ENCODE measurements at regions not wholly inside any gene's neighbourhood (a gene's known extent, or its start where the extent isn't known, plus 50 kb on each side); places are given as distances from the start of the nearest gene placed in this dataset.
A peak's percentile ranks its signal among the peaks of the same experiment; 100 is the strongest.
"Not testable (repeated sequence)": the region's sequence is repeated elsewhere in the genome, so short reads cannot be mapped to it uniquely, and the experiment has no call there.

- Mint-ChIP-seq H3K9me3 (peaks cover 2% of the 10 kb centered on the region), H3K27ac (no peak overlapping the region), H3K4me1 (no peaks in the 10 kb centered on the region), H3K4me3 (no peak overlapping the region), H3K36me3 (peaks cover 4% of the 10 kb centered on the region), H3K27me3 (peaks cover 9% of the 10 kb centered on the region)
- CTCF ChIA-PET = no interaction called here
- no peak for DNase-seq
Observed at GRCh38 chr2:12543978-12544558, 172.7 kb upstream of the TRIB2 start.

- DNase-seq = no peak
- CTCF ChIA-PET = interaction anchor here (0.9 kb wide), 1 partner anchor 9 kb away, joined by 3 read pairs; no protein-coding TSS in a partner anchor
- Mint-ChIP-seq H3K4me3 (no peak overlapping the region), H3K36me3 (peaks cover 6% of the 10 kb centered on the region), H3K27ac (no peak overlapping the region), H3K4me1 (no peaks in the 10 kb centered on the region), H3K27me3 (peaks cover 9% of the 10 kb centered on the region), H3K9me3 (peaks cover 8% of the 10 kb centered on the region)
Observed at GRCh38 chr2:12547566-12548170, 169.1 kb upstream of the TRIB2 start.

GRCh38 chr2:12548906-12549305 lies 167.8 kb upstream of the TRIB2 start:
- H3K4me1 Mint-ChIP-seq = no peaks in the 10 kb centered on the region
- no peak for DNase-seq
- H3K27ac Mint-ChIP-seq = no peak overlapping the region
- H3K27me3 Mint-ChIP-seq = peaks cover 9% of the 10 kb centered on the region
- H3K4me3 Mint-ChIP-seq = no peak overlapping the region
- CTCF ChIA-PET = interaction anchor here (0.7 to 1.7 kb wide), 4 partner anchors 9 to 15 kb away, joined by 3 to 4 read pairs (median 4); no protein-coding TSS in a partner anchor
- H3K36me3 Mint-ChIP-seq = peaks cover 6% of the 10 kb centered on the region
- peaks cover 8% of the 10 kb centered on the region for H3K9me3 Mint-ChIP-seq

- CTCF ChIA-PET = interaction anchor here (0.7 to 1.7 kb wide), 5 partner anchors 9 to 381 kb away, joined by 3 to 4 read pairs (median 3); no protein-coding TSS in a partner anchor
- no peak overlapping the region for H3K4me3 Mint-ChIP-seq
- H3K9me3 Mint-ChIP-seq = peaks cover 6% of the 10 kb centered on the region
- peaks cover 6% of the 10 kb centered on the region for H3K4me1 Mint-ChIP-seq
- peaks cover 4% of the 10 kb centered on the region for H3K36me3 Mint-ChIP-seq
- DNase-seq = no peak
- no peak overlapping the region for H3K27ac Mint-ChIP-seq
- H3K27me3 Mint-ChIP-seq = peaks cover 9% of the 10 kb centered on the region
Observed at GRCh38 chr2:12549641-12550040, 167.1 kb upstream of the TRIB2 start.

- Mint-ChIP-seq H3K9me3 (peaks cover 6% of the 10 kb centered on the region), H3K27me3 (peaks cover 5% of the 10 kb centered on the region), H3K4me3 (no peak overlapping the region), H3K4me1 (peaks cover 30% of the 10 kb centered on the region), H3K36me3 (peaks cover 2% of the 10 kb centered on the region), H3K27ac (no peak overlapping the region)
- DNase-seq = no peak
- CTCF ChIA-PET = no interaction called here
Observed at GRCh38 chr2:12552092-12552491, 164.6 kb upstream of the TRIB2 start.

GRCh38 chr2:12554224-12555011 lies 162.3 kb upstream of the TRIB2 start:
- Mint-ChIP-seq H3K27ac (peak overlapping the region; percentile 22), H3K9me3 (peaks cover 6% of the 10 kb centered on the region), H3K27me3 (no peaks in the 10 kb centered on the region), H3K4me3 (no peak overlapping the region), H3K36me3 (peaks cover 2% of the 10 kb centered on the region), H3K4me1 (peaks cover 30% of the 10 kb centered on the region)
- CTCF ChIA-PET = interaction anchor here (1.7 kb wide), 1 partner anchor 161 kb away, joined by 4 read pairs; no protein-coding TSS in a partner anchor
- no peak for DNase-seq

GRCh38 chr2:12555012-12555645 lies 161.6 kb upstream of the TRIB2 start:
- CTCF ChIA-PET = interaction anchor here (1.7 kb wide), 1 partner anchor 160 kb away, joined by 4 read pairs; no protein-coding TSS in a partner anchor
- H3K27me3 Mint-ChIP-seq = no peaks in the 10 kb centered on the region
- no peak overlapping the region for H3K27ac Mint-ChIP-seq
- H3K9me3 Mint-ChIP-seq = peaks cover 6% of the 10 kb centered on the region
- DNase-seq = peak; percentile 21
- peaks cover 30% of the 10 kb centered on the region for H3K4me1 Mint-ChIP-seq
- peaks cover 2% of the 10 kb centered on the region for H3K36me3 Mint-ChIP-seq
- no peak overlapping the region for H3K4me3 Mint-ChIP-seq

GRCh38 chr2:12556762-12557161 lies 160.0 kb upstream of the TRIB2 start:
- no peaks in the 10 kb centered on the region for H3K27me3 Mint-ChIP-seq
- no peak for DNase-seq
- peaks cover 4% of the 10 kb centered on the region for H3K9me3 Mint-ChIP-seq
- peaks cover 5% of the 10 kb centered on the region for H3K36me3 Mint-ChIP-seq
- H3K4me1 Mint-ChIP-seq = peaks cover 30% of the 10 kb centered on the region
- no peak overlapping the region for H3K27ac Mint-ChIP-seq
- CTCF ChIA-PET = interaction anchor here (0.6 to 1.1 kb wide), 4 partner anchors 9 to 141 kb away, joined by 3 read pairs; no protein-coding TSS in a partner anchor
- no peak overlapping the region for H3K4me3 Mint-ChIP-seq

GRCh38 chr2:12557688-12558087 lies 159.0 kb upstream of the TRIB2 start:
- Mint-ChIP-seq H3K4me3 (no peak overlapping the region), H3K4me1 (peaks cover 36% of the 10 kb centered on the region), H3K36me3 (peaks cover 5% of the 10 kb centered on the region), H3K9me3 (no peaks in the 10 kb centered on the region), H3K27me3 (no peaks in the 10 kb centered on the region), H3K27ac (no peak overlapping the region)
- CTCF ChIA-PET = interaction anchor here (1.1 kb wide), 1 partner anchor 125 kb away, joined by 3 read pairs; no protein-coding TSS in a partner anchor
- no peak for DNase-seq

GRCh38 chr2:12558519-12558918 lies 158.2 kb upstream of the TRIB2 start:
- H3K27me3 Mint-ChIP-seq = no peaks in the 10 kb centered on the region
- H3K4me3 Mint-ChIP-seq = no peak overlapping the region
- peaks cover 5% of the 10 kb centered on the region for H3K36me3 Mint-ChIP-seq
- DNase-seq = no peak
- no peaks in the 10 kb centered on the region for H3K9me3 Mint-ChIP-seq
- peaks cover 36% of the 10 kb centered on the region for H3K4me1 Mint-ChIP-seq
- CTCF ChIA-PET = interaction anchor here (1.7 kb wide), 1 partner anchor 10 kb away, joined by 4 read pairs; no protein-coding TSS in a partner anchor
- no peak overlapping the region for H3K27ac Mint-ChIP-seq

GRCh38 chr2:12560618-12561017 lies 156.1 kb upstream of the TRIB2 start:
- CTCF ChIA-PET = no interaction called here
- no peak overlapping the region for H3K4me3 Mint-ChIP-seq
- H3K27me3 Mint-ChIP-seq = no peaks in the 10 kb centered on the region
- H3K27ac Mint-ChIP-seq = no peak overlapping the region
- H3K9me3 Mint-ChIP-seq = no peaks in the 10 kb centered on the region
- no peak for DNase-seq
- H3K4me1 Mint-ChIP-seq = peaks cover 27% of the 10 kb centered on the region
- H3K36me3 Mint-ChIP-seq = peaks cover 5% of the 10 kb centered on the region

GRCh38 chr2:12567411-12567810 lies 149.3 kb upstream of the TRIB2 start:
- DNase-seq = no peak
- Mint-ChIP-seq H3K27ac (no peak overlapping the region), H3K4me3 (no peak overlapping the region), H3K27me3 (peaks cover 12% of the 10 kb centered on the region), H3K36me3 (peaks cover 2% of the 10 kb centered on the region), H3K9me3 (no peaks in the 10 kb centered on the region), H3K4me1 (peaks cover 23% of the 10 kb centered on the region)
- CTCF ChIA-PET = no interaction called here

GRCh38 chr2:12569510-12569909 lies 147.2 kb upstream of the TRIB2 start:
- peaks cover 12% of the 10 kb centered on the region for H3K27me3 Mint-ChIP-seq
- CTCF ChIA-PET, H3K4me3 Mint-ChIP-seq, H3K27ac Mint-ChIP-seq, H3K36me3 Mint-ChIP-seq, DNase-seq, H3K9me3 Mint-ChIP-seq: not testable (repeated sequence)
- H3K4me1 Mint-ChIP-seq = peaks cover 20% of the 10 kb centered on the region

GRCh38 chr2:12569929-12570328 lies 146.8 kb upstream of the TRIB2 start:
- H3K27ac Mint-ChIP-seq = not testable (repeated sequence)

More at GRCh38 chr2:12569929-12570328, 146.8 kb upstream of the TRIB2 start:
- DNase-seq, CTCF ChIA-PET, H3K9me3 Mint-ChIP-seq, H3K4me3 Mint-ChIP-seq, H3K36me3 Mint-ChIP-seq: not testable (repeated sequence)
- Mint-ChIP-seq H3K4me1 (peaks cover 16% of the 10 kb centered on the region), H3K27me3 (peaks cover 12% of the 10 kb centered on the region)
